ENCODE measurements at regions not wholly inside any gene's neighbourhood (a gene's known extent, or its start where the extent isn't known, plus 50 kb on each side); places are given as distances from the start of the nearest gene placed in this dataset.

DNA sequence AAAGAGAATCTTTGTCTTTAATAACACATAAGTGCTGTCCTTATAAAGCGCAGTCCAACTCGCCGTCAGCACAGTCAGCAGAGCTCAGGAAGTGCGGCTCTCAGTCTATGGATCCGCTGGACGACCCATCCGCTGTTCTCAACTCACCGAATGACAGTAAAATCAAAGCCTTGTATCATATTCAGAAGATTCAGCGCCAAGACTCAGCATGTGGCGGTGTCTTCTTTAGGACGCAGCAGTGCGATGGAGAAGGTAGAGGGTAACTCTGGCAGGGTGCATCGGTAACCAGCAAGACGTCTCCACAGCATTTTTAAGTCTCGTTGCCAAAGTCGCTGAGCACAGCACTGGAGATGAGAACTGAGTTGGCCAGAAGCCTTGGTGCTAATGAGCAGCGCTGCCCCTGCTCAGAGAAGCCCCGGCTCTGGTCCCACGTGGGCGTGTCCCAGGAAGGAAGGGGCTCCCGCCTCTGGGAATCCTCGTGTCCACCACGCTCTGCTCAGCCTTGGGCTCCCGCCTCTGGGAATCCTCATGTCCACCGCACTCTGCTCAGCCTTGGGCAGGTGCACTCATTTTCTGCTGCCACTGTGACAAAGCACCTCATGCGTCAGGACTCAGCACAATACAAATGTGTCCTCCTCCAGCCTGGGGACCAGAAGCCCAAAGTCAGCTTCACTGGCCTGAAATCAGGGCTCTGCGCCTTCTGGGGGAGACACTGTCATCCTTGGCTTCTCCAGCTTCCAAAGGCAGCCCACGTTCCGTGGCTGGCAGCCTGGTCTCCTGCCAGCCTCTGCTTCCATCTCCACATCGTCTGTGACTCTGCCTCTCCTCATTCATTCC is 238.0 kb upstream of the SALL3 start:
- DNase-seq: no peak

DNA sequence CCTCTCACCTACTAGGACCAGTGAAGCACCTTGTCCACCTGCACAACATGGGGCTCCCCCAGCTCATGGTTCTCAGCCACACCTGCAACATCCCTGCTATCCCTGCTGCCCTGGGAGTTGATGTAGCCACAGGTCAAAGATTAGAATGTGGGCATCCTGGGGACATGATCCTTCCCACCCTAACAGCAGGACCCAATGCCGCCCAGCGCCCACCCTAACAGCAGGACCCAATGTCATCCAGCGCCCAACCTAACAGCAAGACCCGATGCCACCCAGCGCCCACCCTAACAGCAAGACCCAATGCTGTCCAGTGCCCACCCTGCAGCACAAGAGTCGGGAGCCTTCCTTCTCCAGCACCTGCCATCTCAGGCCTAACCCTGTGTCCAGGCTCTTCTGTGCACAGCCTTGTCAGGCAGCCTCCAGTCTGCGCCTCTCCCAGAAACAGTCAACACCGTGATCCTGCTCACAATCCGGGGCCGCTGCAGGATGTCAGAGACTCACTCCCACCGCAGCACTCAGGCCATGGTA is 237.3 kb upstream of the SALL3 start:
- no peak for DNase-seq

DNA sequence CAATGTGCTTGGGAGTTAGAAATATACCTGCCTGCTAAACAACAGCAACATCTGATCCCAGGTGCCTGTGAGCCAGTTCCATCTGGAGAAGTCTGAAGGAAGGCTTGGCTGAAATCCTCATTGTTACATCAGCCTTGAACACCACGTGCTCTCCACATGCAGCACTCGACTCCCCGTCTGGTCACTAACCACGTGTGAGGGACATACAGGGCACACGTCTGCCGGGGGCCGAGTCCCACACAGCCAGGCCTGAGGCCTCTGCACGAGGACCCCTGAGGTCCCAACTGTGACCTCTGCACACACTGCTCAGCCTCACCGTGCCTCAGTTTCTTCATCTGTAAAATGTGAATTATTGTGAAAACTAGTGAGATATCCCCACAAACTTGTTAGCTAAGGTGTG is 236.5 kb upstream of the SALL3 start:
- DNase-seq: no peak

DNA sequence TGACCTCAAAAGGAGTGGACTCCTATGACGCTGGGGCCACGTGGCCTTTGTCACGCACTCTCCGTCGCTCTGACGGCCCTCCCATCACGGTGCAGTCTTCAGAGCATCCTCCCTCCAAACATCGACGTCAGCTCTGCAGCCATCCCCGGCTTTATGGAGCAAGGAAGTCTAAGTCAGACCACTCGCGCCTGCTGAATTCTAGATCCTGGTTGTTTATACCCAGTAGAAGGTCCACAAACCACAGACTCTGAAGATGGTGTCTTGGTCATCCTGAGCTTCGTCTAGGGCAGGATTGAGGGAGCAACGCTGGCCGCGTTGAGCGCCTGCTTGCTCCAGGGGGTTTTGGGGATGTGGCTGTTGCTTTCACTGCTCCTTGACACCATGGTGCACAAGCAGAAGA is 228.0 kb upstream of the SALL3 start:
- no peak for DNase-seq

DNA sequence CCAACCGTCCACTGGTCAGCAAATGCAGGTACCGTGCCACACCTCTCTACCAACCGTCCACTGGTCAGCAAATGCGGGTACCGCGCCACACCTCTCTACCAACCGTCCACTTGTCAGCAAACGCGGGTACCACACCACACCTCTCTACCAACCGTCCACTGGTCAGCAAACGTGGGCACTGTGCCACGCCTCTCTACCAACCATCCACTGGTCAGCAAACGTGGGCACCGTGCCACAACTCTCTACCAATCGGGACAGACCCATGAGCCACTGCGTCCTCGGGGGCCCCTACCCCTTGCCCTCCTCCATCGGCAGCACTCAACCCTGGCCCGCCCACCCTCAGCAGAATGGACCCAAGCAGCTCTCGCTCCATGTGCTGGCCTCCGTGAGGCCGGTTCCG is 226.4 kb upstream of the SALL3 start:
- no peak for DNase-seq

DNA sequence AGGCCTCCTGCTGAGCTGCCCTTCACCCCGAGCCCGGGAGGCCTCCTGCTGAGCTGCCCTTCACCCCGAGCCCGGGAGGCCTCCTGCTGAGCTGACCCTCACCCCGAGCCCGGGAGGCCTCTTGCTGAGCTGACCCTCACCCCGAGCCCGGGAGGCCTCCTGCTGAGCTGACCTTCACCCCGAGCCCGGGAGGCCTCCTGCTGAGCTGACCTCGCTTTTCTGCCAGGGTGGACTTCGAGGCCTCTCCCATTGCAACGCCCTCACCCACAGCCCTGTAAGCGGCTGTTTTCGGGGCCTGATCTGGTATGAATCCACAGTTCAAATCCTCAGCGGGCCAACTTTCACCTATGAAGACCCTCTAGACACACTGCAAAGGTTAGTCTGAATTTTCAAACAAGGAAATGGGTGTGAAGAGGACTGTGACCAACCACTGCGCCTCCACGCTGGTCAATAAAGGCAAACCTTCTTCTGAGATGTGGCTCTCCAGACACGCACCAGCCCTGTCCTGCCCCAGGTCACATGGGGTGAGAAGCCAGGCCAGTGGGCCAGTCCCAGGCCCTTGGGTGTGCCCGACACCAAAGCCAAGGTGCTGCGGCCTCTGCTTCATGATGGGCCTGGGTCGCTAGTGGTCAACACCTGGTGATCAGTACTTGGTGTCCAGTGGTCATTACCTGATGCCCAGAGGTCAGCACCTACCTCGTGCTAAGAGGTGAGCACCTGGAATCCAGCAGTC is 225.1 kb upstream of the SALL3 start:
- no peak for DNase-seq

DNA sequence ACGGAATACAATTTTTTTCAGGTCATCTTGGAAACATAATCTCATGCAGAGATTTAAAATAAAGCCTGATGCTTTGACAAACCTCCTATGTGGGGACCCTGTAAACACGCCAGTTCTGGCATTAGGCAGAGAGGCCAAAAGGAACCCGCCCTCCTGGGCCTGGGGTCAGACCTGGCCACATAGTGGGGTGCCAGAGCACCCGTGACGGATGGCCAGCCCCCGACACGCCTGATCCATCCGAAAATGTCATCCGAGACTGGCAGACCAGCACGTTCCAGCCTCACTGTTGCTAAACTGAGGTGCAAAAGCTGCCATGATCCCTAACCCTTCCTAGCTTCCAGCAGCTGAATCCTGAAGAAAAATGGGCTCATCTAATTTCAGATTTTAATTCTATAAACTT is 222.6 kb upstream of the SALL3 start:
- DNase-seq: no peak

DNA sequence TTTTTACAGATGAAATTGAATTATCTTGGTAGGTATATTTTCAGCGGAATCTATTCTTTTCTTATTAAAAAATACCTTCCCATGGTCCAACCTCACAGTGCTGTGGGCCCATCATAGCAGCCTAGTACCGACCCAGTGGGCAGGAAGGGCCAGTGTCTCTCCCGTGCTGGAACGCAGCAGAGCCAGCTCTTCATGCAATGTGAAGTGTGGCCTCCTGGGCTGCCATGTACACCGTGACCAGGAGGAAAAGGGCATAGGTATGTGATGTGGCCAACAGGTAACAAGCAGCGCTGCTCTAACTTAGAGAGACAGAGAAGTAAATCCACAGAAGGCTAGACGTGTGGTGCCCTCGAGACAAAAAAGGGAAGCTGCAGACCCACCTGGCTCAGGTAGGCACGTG is 221.1 kb upstream of the SALL3 start:
- no peak for DNase-seq

DNA sequence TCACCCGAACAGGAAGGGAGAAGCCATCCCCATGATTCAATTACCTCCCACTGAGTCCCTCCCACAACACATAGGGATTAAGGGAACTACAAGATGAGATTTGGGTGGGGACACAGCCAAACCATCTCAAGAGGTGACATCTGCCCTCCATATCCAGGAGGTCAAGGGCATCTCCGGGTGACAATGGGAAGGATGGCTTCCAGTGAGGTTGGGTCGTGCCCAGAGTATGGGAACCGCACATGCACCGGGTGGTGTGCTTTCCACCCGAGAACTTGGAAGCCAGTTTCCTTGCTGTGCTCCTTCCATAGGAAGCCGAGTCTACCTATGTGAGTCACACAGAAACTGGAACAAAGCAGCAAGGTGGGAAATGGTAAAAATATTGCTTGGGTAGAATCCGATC is 216.9 kb upstream of the SALL3 start:
- DNase-seq: no peak

DNA sequence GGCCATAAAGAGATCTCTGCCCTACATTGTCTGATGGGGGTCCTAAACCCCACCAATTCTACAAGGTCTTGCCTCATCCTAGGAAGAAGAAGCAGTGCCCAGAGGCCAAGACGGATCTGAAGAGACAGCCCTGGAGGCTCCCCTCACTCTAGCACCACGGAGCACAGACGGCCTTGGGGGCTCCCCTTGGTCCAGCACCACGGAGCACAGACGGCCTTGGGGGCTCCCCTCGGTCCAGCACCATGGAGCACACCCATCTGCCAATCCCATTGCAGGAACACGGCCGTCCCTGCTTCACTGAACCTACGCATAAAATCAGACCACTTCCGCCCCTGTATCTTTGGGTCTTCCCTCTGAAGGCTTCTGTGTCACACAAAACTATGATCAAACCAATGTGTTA is 215.1 kb upstream of the SALL3 start:
- no peak for DNase-seq

DNA sequence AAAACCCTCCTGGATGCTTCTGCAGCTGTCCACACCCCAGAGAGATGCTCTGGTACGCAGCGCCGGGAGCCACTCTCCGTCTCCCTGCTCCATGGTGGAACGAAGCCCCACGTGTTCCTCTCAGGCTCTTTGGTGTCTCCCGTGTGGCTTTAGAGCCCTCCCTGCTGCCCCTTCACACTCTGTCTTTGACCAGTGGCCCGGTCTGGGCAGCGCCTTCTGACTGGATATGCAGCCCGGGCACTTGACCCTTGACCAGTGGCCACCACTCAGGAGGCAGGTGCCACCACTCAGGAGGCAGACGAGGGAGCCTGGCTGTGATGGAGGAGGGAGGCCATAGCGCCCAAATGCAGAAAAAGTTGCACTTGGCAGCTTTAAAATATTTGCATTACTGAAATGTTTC is 214.5 kb upstream of the SALL3 start:
- no peak for DNase-seq

DNA sequence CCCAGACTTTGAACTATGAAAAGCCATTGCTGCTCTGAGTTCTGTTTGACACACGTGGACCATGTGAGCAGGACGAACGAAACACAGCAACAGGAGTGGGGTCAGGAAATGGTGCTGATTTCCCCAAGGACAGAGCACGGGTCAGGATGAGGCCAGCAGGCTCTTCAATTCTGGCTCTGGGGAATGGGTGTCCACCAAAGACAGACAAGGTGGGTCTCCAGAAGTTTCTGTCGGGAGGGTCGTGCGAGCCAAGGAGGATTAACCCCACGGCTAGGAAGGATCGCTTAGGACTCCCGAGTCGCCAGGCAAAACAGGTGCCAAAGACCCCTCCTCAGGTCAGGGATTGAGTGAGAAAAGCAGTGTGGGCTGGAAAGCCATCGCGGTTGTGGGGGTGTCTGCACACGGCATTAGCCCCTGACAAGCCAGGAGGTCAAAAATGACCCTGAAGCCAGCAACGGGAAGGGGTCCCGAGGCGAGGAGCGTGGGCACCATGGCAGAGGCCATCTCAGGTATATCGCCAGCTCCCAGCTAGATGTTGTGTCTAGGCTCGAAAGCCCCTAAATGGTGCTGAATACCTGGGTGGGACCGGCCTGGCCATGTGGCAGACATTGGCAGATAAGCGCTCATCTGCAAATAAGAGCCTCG is 213.9 kb upstream of the SALL3 start:
- DNase-seq: no peak

DNA sequence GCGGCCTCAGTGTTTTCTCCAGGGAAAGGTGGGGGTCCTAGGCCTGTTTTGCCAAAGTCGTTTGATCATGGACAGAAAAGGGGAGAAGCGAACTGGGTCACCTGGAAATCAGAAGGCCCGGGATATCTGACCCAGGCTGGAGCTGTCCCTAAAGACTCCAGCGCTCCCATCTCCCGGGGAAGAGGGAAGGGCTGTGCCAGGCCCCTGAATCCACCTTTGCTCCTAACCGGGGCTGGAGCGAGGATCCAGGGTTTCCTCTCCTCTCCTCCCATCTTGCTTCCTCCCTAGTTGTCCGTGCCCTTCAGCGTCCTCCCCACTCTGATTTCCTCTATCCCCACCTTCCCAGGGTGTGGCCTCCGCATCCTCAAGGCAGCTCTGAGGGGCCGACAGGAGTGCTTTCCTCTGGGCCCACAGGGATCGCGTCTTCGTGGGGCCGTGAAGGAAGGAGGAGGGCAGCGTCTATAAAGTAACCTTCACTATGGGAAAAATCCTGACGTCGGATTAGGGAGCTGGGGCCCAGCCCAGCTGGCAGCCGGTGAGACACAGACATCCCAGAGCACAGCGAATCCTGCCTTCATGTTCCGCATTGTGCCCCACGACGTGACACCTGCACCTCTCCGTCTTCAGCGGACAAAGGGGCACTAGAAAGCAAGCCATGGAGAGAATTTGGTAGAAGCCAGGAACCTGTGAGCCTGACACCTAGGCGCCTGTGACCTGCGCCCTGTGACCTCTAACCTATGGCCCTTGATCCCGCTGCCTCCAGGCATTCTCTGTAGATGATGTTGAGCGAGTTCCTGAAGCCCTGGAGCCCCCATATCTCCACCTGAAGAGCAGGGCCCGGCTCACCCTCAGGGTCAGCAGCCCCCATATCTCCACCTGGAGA is 212.7 kb upstream of the SALL3 start:
- DNase-seq: no peak

DNA sequence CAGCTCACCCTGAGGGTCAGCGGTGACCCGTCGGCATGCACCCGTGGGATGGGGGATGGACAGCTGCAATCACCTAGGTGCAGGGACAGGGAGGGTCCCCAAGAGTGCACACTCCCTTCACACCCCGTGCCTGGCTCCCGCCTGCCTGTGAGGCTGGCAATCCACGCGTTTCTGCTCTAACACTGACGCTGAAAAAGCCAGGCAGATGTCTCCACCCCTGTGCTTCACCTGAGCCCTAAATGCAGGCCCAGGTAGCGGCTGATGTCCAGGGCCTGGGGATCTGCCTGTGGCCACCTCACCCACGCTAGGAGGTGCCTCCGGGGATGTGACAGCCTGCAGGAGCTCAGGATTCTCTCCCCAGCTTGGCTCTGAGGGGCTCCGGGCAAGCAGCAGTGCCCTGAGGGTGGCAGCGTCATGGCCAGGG is 212.0 kb upstream of the SALL3 start:
- no peak for DNase-seq

DNA sequence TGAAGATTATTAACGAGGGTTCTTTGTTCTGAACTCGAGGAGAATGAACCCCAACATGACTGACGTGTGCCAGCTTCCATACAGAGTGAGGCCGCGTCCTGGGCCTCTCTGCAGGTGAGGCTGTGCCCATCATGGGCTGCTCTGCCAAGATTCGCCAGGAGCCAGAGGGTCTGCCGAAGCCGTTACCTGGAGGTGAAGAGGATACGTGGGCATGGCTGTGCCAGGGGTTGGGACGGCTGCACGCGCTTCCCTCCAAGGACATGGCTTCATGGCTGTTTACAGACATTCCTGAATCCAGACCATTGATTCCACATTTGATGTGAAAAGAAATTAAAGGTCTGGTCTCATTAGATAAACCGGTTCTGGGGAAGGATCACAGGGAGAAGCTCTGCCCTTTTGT is 211.4 kb upstream of the SALL3 start:
- DNase-seq: no peak

DNA sequence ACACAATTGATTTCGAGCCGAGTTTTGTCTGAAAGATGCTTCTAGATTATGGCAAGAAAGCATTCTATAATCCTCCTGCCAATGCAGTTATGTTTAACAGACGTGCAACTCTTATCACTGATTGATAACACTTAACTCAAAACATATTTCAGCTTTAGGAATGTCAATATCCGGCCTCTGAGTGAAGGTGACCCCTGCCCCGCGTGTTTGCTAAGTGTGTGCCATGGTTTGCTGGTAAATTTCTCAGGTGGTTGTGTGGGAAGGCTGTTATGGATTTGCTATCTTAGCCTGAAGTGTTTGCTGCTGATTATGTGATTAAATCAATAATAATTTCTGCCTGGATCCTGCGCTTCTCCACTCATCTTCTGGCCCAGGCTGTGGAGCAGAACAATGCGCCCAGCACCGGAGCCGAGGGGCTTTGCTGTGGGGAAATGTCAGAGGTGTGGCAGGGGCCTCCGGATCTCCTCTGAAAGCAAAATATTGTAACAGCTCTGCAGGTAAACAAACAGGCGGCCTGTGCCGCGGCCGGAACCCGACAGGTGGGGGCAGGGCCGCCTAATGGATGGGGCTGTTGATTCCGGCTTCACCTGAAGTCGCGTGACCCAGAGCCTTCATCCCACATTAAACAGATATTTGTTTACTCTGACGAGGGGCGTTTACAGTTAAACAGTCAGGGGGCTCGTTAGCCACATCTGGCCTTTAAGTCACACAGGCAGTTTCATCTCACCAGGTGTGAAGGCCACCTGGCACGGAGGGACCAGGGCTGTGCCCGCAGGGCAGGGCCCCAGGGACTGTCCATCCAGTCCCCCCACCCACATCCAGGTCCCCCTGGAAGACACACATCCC is 210.7 kb upstream of the SALL3 start:
- DNase-seq: no peak

DNA sequence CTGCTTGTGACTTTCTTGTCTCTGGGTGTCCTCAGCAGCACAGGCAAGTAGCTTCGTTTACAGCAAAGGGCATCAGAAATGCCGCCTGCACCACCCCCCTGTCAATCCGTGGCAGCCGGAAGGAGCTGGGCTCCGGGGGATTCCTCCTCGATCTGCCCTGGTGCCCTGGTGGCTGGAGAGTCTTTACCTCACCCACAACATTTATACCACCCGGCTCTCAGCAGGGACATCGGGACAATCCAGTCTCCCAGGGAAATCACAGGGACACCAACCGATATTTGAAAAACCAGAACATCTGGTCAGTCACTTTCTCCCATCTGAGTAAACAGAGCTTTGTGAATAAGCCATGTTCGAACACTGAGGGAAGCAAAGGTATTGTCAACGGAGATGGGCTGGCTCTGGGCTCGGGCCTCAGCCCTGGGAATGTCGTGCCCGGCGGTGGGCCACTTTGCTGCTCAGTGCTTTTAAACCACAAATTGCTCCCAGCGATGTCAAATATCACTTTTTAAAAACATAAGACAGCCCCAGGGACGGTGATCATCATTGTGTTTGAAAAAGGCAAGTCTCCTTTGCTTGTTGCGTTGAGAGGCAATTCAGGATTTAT is 210.0 kb upstream of the SALL3 start:
- no peak for DNase-seq

DNA sequence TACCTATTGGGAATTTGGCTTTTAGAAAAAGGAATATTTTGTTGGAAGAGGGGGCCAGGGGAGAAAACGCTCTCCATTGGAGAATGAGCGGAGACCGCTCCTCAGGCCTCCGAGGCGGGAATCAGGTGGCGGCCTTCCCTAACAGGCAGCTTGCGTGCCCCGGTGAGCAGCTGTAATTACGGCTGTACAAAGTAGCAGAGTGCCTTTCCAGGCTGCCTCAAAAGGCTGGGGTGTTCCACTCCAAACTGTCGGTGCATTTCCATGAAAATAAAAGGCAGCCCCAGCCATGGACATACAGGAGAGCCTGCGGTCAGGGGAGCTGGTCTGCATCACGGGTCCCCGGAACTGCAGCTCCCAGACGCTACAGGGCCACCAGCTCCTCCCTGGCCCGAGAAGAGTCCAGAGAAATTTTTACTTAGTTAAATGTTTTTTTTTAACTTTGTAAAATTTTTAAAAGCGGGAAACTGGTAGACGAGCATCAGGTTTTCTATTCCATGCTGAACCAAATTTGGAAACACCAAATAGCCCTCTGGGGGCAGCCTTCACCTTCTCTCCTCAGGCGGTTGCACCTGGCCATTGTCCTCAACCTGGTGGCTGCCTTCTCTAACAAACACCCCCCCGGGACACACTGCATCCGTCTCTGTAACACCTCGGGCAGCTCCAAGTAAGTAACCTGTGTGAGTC is 209.3 kb upstream of the SALL3 start:
- DNase-seq: no peak

DNA sequence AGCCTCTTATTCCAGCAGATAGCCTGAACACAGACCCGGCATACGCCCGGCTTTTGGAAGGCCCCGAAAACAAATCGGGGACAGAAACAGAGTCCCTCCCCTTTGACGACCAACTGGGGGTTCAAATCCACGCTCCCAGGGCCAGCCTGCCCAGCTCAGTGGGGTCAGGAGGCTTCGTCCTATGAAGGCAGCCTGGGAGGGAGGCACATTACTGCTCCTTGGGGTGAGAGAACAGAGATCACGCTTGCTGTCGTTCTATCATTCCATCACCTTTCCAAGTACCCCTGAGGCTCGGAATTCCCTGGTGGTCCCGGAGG is 208.8 kb upstream of the SALL3 start:
- no peak for DNase-seq

DNA sequence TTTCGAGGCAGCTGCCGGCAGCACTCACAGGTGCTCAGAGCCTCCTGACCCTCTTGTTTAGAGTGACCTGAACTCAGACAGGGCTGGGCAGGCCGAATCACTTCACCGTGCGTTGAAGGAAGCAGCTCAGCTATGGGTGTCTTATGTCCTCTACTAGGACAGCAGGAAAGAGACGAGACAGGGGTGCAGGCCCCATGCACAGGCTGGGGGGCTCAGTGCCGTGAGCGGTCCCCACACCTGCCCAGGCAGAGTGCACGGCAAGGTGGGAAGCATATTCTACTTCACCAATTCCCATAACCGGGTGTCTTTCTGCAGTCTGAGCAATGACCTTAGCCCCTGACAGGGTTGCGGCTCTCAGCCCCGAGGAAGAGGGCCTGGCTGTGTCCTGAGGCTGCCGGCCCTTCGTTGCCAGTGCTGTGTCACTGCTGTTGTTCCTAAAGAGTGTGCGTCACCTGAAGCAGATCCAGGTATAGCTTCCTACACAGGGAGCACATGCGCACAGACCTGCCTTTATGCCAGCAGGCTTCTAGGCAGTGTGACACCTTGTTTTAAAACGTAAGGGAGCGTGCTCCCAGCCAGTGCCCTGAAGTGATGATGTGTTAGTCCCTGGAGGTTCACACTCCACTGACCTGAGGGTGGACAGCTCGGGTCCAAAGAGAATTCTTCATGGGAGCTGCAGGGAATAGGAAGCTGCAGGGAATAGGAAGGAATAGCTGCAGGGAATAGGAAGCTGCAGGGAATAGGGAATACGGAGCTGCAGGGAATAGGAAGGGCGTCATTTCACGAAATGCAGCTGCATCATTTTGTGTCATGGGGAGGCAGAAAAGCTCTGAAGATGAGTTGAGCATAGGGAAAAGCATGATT is 207.9 kb upstream of the SALL3 start:
- no peak for DNase-seq

Measured in CD4-positive, alpha-beta T cell treated with Interleukin-15 for 1 hour (primary cell).